Endometrium (tissue), 2 donors: ENCODE measurements at regions not wholly inside any gene's neighbourhood (a gene's known extent, or its start where the extent isn't known, plus 50 kb on each side); places are given as distances from the start of the nearest gene placed in this dataset.

Experiments used
- FAIRE-seq: peaks from 2 replicates; lab custom pipeline; 2012; peaks lifted over from hg19 to GRCh38; lab: Jason Lieb, UNC
- donor health status: control.
- donor health status: control.

- FAIRE-seq = no peak
Measured at GRCh38 chr20:11355345-11355744, 562.3 kb upstream of the BTBD3 start.

- no peak for FAIRE-seq
Measured at GRCh38 chr20:11356061-11356460, 561.6 kb upstream of the BTBD3 start.

GRCh38 chr20:11362450-11362849, 555.2 kb upstream of the BTBD3 start:
- no peak for FAIRE-seq

GRCh38 chr20:11364736-11365135, 553.0 kb upstream of the BTBD3 start:
- FAIRE-seq = no peak

- no peak for FAIRE-seq
Measured at GRCh38 chr20:11366660-11367059, 551.0 kb upstream of the BTBD3 start.

GRCh38 chr20:11368499-11368898, 549.2 kb upstream of the BTBD3 start:
- no peak for FAIRE-seq

GRCh38 chr20:11368965-11369711, 548.6 kb upstream of the BTBD3 start:
- no peak for FAIRE-seq

GRCh38 chr20:11371831-11372230, 545.9 kb upstream of the BTBD3 start:
- no peak for FAIRE-seq

- peak; percentile 66 for FAIRE-seq
Measured at GRCh38 chr20:11372876-11373790, 544.6 kb upstream of the BTBD3 start.

GRCh38 chr20:11375335-11375734, 542.4 kb upstream of the BTBD3 start:
- no peak for FAIRE-seq

GRCh38 chr20:11375966-11376365, 541.7 kb upstream of the BTBD3 start:
- no peak for FAIRE-seq

GRCh38 chr20:11376420-11376819, 541.3 kb upstream of the BTBD3 start:
- FAIRE-seq = no peak

GRCh38 chr20:11376998-11377397, 540.7 kb upstream of the BTBD3 start:
- no peak for FAIRE-seq

- no peak for FAIRE-seq
Measured at GRCh38 chr20:11377761-11378160, 539.9 kb upstream of the BTBD3 start.

GRCh38 chr20:11378252-11378651, 539.4 kb upstream of the BTBD3 start:
- FAIRE-seq = no peak

- FAIRE-seq = no peak
Measured at GRCh38 chr20:11379257-11380011, 538.3 kb upstream of the BTBD3 start.

- no peak for FAIRE-seq
Measured at GRCh38 chr20:11380283-11380682, 537.4 kb upstream of the BTBD3 start.

- no peak for FAIRE-seq
Measured at GRCh38 chr20:11387189-11387754, 530.4 kb upstream of the BTBD3 start.

GRCh38 chr20:11389186-11389585, 528.5 kb upstream of the BTBD3 start:
- no peak for FAIRE-seq

GRCh38 chr20:11391591-11391990, 526.1 kb upstream of the BTBD3 start:
- no peak for FAIRE-seq

GRCh38 chr20:11394145-11394833, 523.4 kb upstream of the BTBD3 start:
- no peak for FAIRE-seq

- no peak for FAIRE-seq
Measured at GRCh38 chr20:11395581-11395980, 522.1 kb upstream of the BTBD3 start.
